ENCODE measurements at regions not wholly inside any gene's neighbourhood (a gene's known extent, or its start where the extent isn't known, plus 50 kb on each side); places are given as distances from the start of the nearest gene placed in this dataset.

DNA sequence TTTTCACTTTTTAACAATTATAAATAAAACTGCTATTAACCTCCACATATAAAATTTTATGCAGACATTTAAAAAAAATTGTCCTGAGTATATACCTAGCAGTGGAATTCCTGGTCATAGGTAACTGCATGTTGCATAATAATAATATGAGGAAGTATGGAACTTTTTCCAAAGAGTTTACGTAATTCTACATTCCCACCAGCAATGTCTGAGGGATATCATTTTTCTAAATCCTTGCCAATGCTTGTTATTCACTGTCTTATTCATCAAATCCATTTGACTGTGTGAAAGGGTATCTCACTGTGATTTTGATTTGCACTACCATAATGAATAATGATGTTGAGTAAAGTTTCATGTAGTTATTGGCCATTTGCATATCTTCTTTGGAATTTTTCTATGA lies 393.8 kb downstream of the LRFN5 start:
- TF ChIP-seq, protein P1, sequence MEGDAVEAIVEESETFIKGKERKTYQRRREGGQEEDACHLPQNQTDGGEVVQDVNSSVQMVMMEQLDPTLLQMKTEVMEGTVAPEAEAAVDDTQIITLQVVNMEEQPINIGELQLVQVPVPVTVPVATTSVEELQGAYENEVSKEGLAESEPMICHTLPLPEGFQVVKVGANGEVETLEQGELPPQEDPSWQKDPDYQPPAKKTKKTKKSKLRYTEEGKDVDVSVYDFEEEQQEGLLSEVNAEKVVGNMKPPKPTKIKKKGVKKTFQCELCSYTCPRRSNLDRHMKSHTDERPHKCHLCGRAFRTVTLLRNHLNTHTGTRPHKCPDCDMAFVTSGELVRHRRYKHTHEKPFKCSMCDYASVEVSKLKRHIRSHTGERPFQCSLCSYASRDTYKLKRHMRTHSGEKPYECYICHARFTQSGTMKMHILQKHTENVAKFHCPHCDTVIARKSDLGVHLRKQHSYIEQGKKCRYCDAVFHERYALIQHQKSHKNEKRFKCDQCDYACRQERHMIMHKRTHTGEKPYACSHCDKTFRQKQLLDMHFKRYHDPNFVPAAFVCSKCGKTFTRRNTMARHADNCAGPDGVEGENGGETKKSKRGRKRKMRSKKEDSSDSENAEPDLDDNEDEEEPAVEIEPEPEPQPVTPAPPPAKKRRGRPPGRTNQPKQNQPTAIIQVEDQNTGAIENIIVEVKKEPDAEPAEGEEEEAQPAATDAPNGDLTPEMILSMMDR (IDR thresholded peaks at IDR 0.05; ENCODE audit: low read depth, low read length), result no peak
- TF ChIP-seq POLR2A (IDR thresholded peaks at IDR 0.05; ENCODE audit: extremely low read depth, insufficient read length), result no peak
- TF ChIP-seq, protein P2, sequence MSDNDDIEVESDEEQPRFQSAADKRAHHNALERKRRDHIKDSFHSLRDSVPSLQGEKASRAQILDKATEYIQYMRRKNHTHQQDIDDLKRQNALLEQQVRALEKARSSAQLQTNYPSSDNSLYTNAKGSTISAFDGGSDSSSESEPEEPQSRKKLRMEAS (IDR thresholded peaks at IDR 0.05; ENCODE audit: low read depth, low read length), result no peak
- TF ChIP-seq MYC (IDR thresholded peaks at IDR 0.05; ENCODE audit: low read depth, low read length), result no peak

All from NB4 (cell line).